ENCODE measurements at regions not wholly inside any gene's neighbourhood (a gene's known extent, or its start where the extent isn't known, plus 50 kb on each side); places are given as distances from the start of the nearest gene placed in this dataset.
"Not testable (repeated sequence)": the region's sequence is repeated elsewhere in the genome, so short reads cannot be mapped to it uniquely, and the experiment has no call there.

- no peak for DNase-seq
These were observed 714.2 kb downstream of the SLC6A15 start for GRCh38 chr12:84198294-84198946.

- no peak for DNase-seq
These were observed 720.8 kb downstream of the SLC6A15 start for GRCh38 chr12:84191779-84192178.

GRCh38 chr12:84186433-84186832 is 726.2 kb downstream of the SLC6A15 start:
- DNase-seq: no peak

- no peak for DNase-seq
These were observed 729.0 kb downstream of the SLC6A15 start for GRCh38 chr12:84183576-84183975.

- DNase-seq: no peak
These were observed 738.5 kb downstream of the SLC6A15 start for GRCh38 chr12:84174115-84174514.

GRCh38 chr12:84172823-84173424 is 739.7 kb downstream of the SLC6A15 start:
- no peak for DNase-seq

GRCh38 chr12:84166812-84167211 is 745.8 kb downstream of the SLC6A15 start:
- no peak for DNase-seq

GRCh38 chr12:84165998-84166571 is 746.5 kb downstream of the SLC6A15 start:
- DNase-seq: no peak

GRCh38 chr12:84161296-84161695 is 751.3 kb downstream of the SLC6A15 start:
- DNase-seq: no peak

GRCh38 chr12:84159260-84159659 is 753.3 kb downstream of the SLC6A15 start:
- no peak for DNase-seq

- DNase-seq: no peak
These were observed 755.4 kb downstream of the SLC6A15 start for GRCh38 chr12:84157170-84157569.

- not testable (repeated sequence) for DNase-seq
These were observed 757.3 kb downstream of the SLC6A15 start for GRCh38 chr12:84154991-84155930.

- DNase-seq: not testable (repeated sequence)
These were observed 758.1 kb downstream of the SLC6A15 start for GRCh38 chr12:84154439-84154990.

- no peak for DNase-seq
These were observed 762.4 kb downstream of the SLC6A15 start for GRCh38 chr12:84150201-84150600.

GRCh38 chr12:84148335-84148734 is 764.3 kb downstream of the SLC6A15 start:
- DNase-seq: no peak

GRCh38 chr12:84136862-84137367 is 775.7 kb downstream of the SLC6A15 start:
- DNase-seq: no peak

- DNase-seq: no peak
These were observed 776.9 kb downstream of the SLC6A15 start for GRCh38 chr12:84135586-84136279.

- no peak for DNase-seq
These were observed 777.7 kb downstream of the SLC6A15 start for GRCh38 chr12:84134797-84135366.

- DNase-seq: no peak
These were observed 781.5 kb downstream of the SLC6A15 start for GRCh38 chr12:84131076-84131475.

GRCh38 chr12:84128117-84128991 is 784.2 kb downstream of the SLC6A15 start:
- no peak for DNase-seq

- no peak for DNase-seq
These were observed 788.4 kb downstream of the SLC6A15 start for GRCh38 chr12:84124211-84124610.
